T-helper 1 cell treated with Interleukin-12 subunit alpha and Interleukin-12 subunit beta and Interleukin-4 antibody, amounts not matched to agents 30 ng/mL and 1 ng/mL, for 36 hours (primary cell): ENCODE measurements at regions not wholly inside any gene's neighbourhood (a gene's known extent, or its start where the extent isn't known, plus 50 kb on each side); places are given as distances from the start of the nearest gene placed in this dataset.

Experiments
- intact Hi-C: fragments of 100-400 bp; cut with micrococcal nuclease; formaldehyde crosslinking; loops from one replicate; pipeline ENCODE4 v1.15.1; 2024

- intact Hi-C loops: loop anchor here (1.0 to 10.0 kb wide), 6 partner anchors 9 to 786 kb away; partner anchors contain the start of genes CAB39L, MED4 and SETDB2
These were observed 91.9 kb upstream of the FNDC3A start for GRCh38 chr13:48883786-48884185.

GRCh38 chr13:48885027-48885395, 90.7 kb upstream of the FNDC3A start:
- intact Hi-C loops: loop anchor here (2.0 to 10.0 kb wide), 3 partner anchors 30 to 560 kb away; partner anchors contain the start of genes CAB39L and SETDB2

- intact Hi-C loops: loop anchor here (10.0 kb wide), 1 partner anchor 556 kb away; the partner anchor contains the start of genes CAB39L and SETDB2
These were observed 87.1 kb upstream of the FNDC3A start for GRCh38 chr13:48888613-48889012.

- intact Hi-C loops: loop anchor here (5.0 kb wide), 1 partner anchor 47 kb away; no protein-coding TSS in a partner anchor
These were observed 85.3 kb upstream of the FNDC3A start for GRCh38 chr13:48890391-48890790.

GRCh38 chr13:48891586-48891985, 84.1 kb upstream of the FNDC3A start:
- intact Hi-C loops: loop anchor here (5.0 kb wide), 1 partner anchor 46 kb away; no protein-coding TSS in a partner anchor

- intact Hi-C loops: loop anchor here (1.0 to 5.0 kb wide), 3 partner anchors 8 to 45 kb away; no protein-coding TSS in a partner anchor
These were observed 83.5 kb upstream of the FNDC3A start for GRCh38 chr13:48892053-48892687.

- intact Hi-C loops: loop anchor here (1.0 to 5.0 kb wide), 3 partner anchors 8 to 45 kb away; no protein-coding TSS in a partner anchor
These were observed 83.0 kb upstream of the FNDC3A start for GRCh38 chr13:48892688-48893075.

- intact Hi-C loops: no loop called here
These were observed 79.4 kb upstream of the FNDC3A start for GRCh38 chr13:48896312-48896711.

- intact Hi-C loops: no loop called here
These were observed 73.9 kb upstream of the FNDC3A start for GRCh38 chr13:48901781-48902180.

- intact Hi-C loops: no loop called here
These were observed 73.3 kb upstream of the FNDC3A start for GRCh38 chr13:48902368-48902767.

- intact Hi-C loops: no loop called here
These were observed 70.9 kb upstream of the FNDC3A start for GRCh38 chr13:48904668-48905290.

- intact Hi-C loops: no loop called here
These were observed 69.5 kb upstream of the FNDC3A start for GRCh38 chr13:48906200-48906599.

- intact Hi-C loops: loop anchor here (1.0 kb wide), 1 partner anchor 50 kb away; no protein-coding TSS in a partner anchor
These were observed 67.2 kb upstream of the FNDC3A start for GRCh38 chr13:48908381-48909055.

GRCh38 chr13:48909056-48909389, 66.7 kb upstream of the FNDC3A start:
- intact Hi-C loops: loop anchor here (1.0 kb wide), 1 partner anchor 49 kb away; no protein-coding TSS in a partner anchor

- intact Hi-C loops: no loop called here
These were observed 65.0 kb upstream of the FNDC3A start for GRCh38 chr13:48910686-48911085.

GRCh38 chr13:48919751-48920150, 56.0 kb upstream of the FNDC3A start:
- intact Hi-C loops: no loop called here

- intact Hi-C loops: no loop called here
These were observed 55.0 kb upstream of the FNDC3A start for GRCh38 chr13:48920730-48921129.

GRCh38 chr13:48923376-48923775, 52.3 kb upstream of the FNDC3A start:
- intact Hi-C loops: no loop called here

- intact Hi-C loops: no loop called here
These were observed 50.7 kb upstream of the FNDC3A start for GRCh38 chr13:48925001-48925400.
